ENCODE measurements at regions not wholly inside any gene's neighbourhood (a gene's known extent, or its start where the extent isn't known, plus 50 kb on each side); places are given as distances from the start of the nearest gene placed in this dataset.
"Not testable (repeated sequence)": the region's sequence is repeated elsewhere in the genome, so short reads cannot be mapped to it uniquely, and the experiment has no call there.

DNA sequence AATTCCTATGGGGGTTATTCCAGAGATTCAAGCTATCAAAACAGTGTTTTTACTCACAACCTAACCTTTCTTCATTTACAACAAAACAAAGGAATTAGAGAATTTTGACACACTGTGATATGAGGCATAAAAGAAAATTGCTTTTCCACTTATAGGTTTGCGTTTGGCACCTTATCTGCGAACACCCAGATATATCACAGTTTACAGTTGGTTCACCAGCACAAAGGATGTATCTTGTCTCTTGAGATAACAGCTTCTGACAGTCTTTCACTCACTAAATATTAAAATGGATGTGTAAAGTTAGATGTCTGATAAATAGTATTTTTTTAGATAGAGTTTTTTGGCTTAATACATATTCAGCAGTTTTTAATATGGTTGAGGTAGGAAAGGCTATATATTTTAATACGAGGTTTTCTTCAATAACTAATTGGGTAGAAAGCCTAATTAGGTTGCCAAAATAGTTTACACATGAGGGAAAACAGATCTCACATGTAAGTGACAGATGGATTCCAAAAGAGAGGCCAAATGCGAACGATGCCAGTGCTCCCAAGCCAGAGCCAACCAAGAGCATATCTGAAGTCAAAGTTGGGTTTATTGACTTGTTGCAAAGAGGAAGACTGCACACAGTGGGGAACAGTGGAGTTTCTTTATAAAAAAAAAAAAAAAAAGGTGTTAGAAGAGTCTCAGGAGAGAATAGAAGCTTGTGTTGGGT is 1495.2 kb downstream of the MAT2B start:
- no peak overlapping the region for H3K27ac ChIP-seq
- H3K36me3 ChIP-seq = no peaks in the 10 kb centered on the region
- H3K9me3 ChIP-seq (replicated peaks) = no peaks in the 10 kb centered on the region
- no peak overlapping the region for H3K4me3 ChIP-seq
- H3K27me3 ChIP-seq = 0 out of 2 replicates have a peak, but pooled peaks cover 7% of the 10 kb centered on the region
- no peaks in the 10 kb centered on the region for H3K4me1 ChIP-seq
- no peak for DNase-seq

GRCh38 chr5:165003283-165003682 is 1497.9 kb downstream of the MAT2B start:
- H3K4me1 ChIP-seq = no peaks in the 10 kb centered on the region
- no peak for DNase-seq
- H3K9me3 ChIP-seq (replicated peaks) = no peaks in the 10 kb centered on the region
- H3K4me3 ChIP-seq = no peak overlapping the region
- 0 out of 2 replicates have a peak, but pooled peaks cover 11% of the 10 kb centered on the region for H3K27me3 ChIP-seq
- no peak overlapping the region for H3K27ac ChIP-seq
- H3K36me3 ChIP-seq = no peaks in the 10 kb centered on the region

- DNase-seq = no peak
- Histone ChIP-seq H3K27me3 (0 out of 2 replicates have a peak, but pooled peaks cover 11% of the 10 kb centered on the region), H3K36me3 (no peaks in the 10 kb centered on the region), H3K27ac (no peak overlapping the region), H3K9me3 (replicated peaks) (no peaks in the 10 kb centered on the region), H3K4me1 (no peaks in the 10 kb centered on the region), H3K4me3 (no peak overlapping the region)
Observed at GRCh38 chr5:165004175-165004574, 1498.8 kb downstream of the MAT2B start.

GRCh38 chr5:165014439-165014838 is 1509.0 kb downstream of the MAT2B start:
- DNase-seq = no peak

DNA sequence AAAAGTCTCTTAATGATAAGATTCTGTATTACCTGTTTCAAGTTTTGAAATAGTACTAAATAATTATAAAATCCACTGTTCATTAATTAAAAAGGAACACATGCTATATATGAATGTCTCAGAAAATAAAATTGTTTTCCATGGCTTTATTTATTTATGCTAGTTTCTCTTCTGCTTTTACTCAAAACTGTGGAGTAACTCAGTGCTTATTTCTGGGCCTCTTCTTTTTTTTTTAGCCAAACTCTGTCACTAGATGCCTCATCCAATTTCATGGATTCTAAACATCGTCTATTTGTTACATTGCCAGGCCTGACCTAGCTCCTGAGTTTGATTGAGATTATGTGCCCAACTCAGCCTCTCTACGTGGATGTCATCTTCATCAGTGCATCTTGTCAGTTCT is 1509.7 kb downstream of the MAT2B start:
- no peak for DNase-seq
- no peak overlapping the region for H3K27ac ChIP-seq
- no peaks in the 10 kb centered on the region for H3K9me3 ChIP-seq (replicated peaks)
- no peak overlapping the region for H3K4me3 ChIP-seq
- H3K4me1 ChIP-seq = no peaks in the 10 kb centered on the region
- no peaks in the 10 kb centered on the region for H3K36me3 ChIP-seq
- no peaks in the 10 kb centered on the region for H3K27me3 ChIP-seq

More at GRCh38 chr5:165014439-165014838, 1509.0 kb downstream of the MAT2B start:
- no peaks in the 10 kb centered on the region for H3K9me3 ChIP-seq (replicated peaks)
- no peak overlapping the region for H3K4me3 ChIP-seq
- no peak overlapping the region for H3K27ac ChIP-seq
- H3K36me3 ChIP-seq = no peaks in the 10 kb centered on the region
- H3K4me1 ChIP-seq = no peaks in the 10 kb centered on the region
- H3K27me3 ChIP-seq = no peaks in the 10 kb centered on the region

DNA sequence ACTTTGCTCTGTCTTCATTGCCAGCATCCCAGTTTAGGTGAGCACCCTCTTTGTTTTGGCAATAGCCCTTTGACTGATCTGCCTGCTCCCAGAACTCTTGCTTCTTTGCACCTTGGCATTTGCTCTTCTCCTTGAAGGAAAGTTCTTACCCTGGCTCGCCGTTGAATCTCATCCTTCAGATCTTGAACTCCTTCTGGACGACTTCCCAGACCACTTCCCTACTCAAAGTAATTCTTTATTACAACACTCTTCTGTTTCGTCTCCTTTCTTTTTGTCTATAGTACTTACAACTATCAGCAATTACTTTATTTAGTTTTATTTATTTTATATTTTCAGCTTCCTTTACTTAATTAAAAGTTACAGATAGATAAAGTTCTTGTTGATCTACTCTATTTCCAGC is 1510.1 kb downstream of the MAT2B start:
- Histone ChIP-seq H3K27ac (no peak overlapping the region), H3K27me3 (no peaks in the 10 kb centered on the region), H3K4me3 (no peak overlapping the region), H3K4me1 (no peaks in the 10 kb centered on the region), H3K9me3 (replicated peaks) (no peaks in the 10 kb centered on the region), H3K36me3 (no peaks in the 10 kb centered on the region)
- no peak for DNase-seq

DNA sequence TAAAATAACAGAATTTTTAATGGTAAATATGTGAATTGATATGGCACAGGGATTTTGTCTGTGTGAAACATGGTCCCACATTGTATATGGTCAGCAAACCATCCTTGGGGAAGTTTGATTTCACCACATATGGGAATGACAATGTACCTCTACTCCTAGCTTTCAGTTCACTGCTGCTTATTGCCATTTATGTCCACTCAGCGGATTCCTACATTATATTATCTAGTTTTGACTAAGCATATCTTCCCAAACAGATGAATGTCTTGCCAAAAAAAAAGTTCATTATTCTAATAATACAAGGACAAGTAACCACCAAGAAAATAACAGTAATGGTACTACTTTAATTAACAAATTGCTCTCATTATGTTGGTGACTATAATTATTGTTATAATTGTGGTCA is 1521.6 kb downstream of the MAT2B start:
- H3K27me3 ChIP-seq = peaks cover 3% of the 10 kb centered on the region; the same call in 1 of the 2 replicates
- no peak overlapping the region for H3K27ac ChIP-seq
- no peaks in the 10 kb centered on the region for H3K4me1 ChIP-seq
- H3K4me3 ChIP-seq = no peak overlapping the region
- DNase-seq = no peak
- H3K9me3 ChIP-seq (replicated peaks) = no peaks in the 10 kb centered on the region
- no peaks in the 10 kb centered on the region for H3K36me3 ChIP-seq

GRCh38 chr5:165028356-165028755 is 1522.9 kb downstream of the MAT2B start:
- H3K4me1 ChIP-seq = no peaks in the 10 kb centered on the region
- H3K27me3 ChIP-seq = no peaks in the 10 kb centered on the region
- DNase-seq = no peak
- no peaks in the 10 kb centered on the region for H3K9me3 ChIP-seq (replicated peaks)
- no peak overlapping the region for H3K27ac ChIP-seq
- H3K36me3 ChIP-seq = no peaks in the 10 kb centered on the region
- no peak overlapping the region for H3K4me3 ChIP-seq

DNA sequence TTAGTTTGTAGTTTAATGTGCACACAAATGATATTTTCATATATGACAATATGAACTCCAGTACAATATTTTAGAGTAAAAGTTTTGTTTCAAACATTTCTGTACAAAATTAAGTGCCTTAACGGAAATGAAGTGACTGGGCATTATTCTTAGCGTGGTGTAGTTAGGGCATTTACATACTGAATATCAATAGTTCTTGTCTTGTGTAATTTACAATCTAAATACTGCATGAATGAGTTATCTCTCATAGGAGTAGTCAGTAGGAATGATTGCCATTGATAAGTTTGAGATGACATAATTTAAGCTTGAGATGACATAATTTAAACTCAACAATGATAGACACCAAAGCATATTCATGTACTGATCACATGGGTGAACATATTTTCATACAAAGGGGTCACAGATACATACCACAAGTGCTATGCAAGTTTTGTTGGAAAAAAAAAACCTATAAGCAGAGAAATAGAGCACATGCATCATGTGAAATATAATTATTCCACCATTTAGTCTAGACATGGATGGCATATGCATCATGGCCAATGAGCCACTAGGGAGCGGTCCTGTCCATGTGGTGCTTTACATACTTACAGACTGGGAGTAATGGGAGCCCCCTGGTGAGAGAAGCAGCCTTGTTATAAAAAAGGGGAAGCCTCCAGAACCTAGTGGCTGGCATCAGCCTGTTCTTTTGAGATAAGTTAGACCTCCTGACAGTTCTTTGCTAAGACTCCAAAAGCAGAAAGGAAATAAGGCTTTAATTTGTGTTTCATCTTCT is 1523.9 kb downstream of the MAT2B start:
- DNase-seq = peak; percentile 14 to 39
- Histone ChIP-seq H3K4me1 (no peaks in the 10 kb centered on the region), H3K9me3 (replicated peaks) (no peaks in the 10 kb centered on the region), H3K36me3 (no peaks in the 10 kb centered on the region), H3K27ac (no peak overlapping the region), H3K4me3 (no peak overlapping the region), H3K27me3 (no peaks in the 10 kb centered on the region)

DNA sequence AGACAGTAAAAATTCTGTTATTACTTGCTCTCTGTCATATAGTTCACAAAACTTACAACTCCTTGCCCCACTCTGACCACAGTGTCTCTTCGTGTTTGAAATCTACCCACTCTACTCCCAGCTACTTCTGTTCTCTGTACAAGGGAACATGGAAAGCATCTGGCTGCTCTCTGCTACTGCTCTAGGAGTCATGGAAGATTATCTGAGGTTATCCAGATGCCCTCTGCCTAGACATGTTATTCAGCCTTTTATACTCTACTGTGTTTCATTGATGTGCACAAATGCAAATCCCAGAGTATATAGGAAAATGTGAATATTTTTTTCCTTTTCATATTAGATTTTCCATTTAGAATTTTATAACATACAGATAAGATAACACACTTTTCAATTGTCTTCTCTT is 1525.6 kb downstream of the MAT2B start:
- Histone ChIP-seq H3K4me1 (no peaks in the 10 kb centered on the region), H3K9me3 (replicated peaks) (no peaks in the 10 kb centered on the region)

GRCh38 chr5:165031371-165031770 is 1526.0 kb downstream of the MAT2B start:
- Histone ChIP-seq H3K9me3 (replicated peaks) (no peaks in the 10 kb centered on the region), H3K4me3 (no peak overlapping the region), H3K4me1 (no peaks in the 10 kb centered on the region), H3K27me3 (no peaks in the 10 kb centered on the region), H3K36me3 (no peaks in the 10 kb centered on the region), H3K27ac (no peak overlapping the region)
- no peak for DNase-seq

More for the DNA sequence above, 1525.6 kb downstream of the MAT2B start:
- Histone ChIP-seq H3K36me3 (no peaks in the 10 kb centered on the region), H3K4me3 (no peak overlapping the region), H3K27ac (no peak overlapping the region), H3K27me3 (no peaks in the 10 kb centered on the region)
- no peak for DNase-seq

- H3K9me3 ChIP-seq (replicated peaks) = no peaks in the 10 kb centered on the region
- H3K36me3 ChIP-seq = no peaks in the 10 kb centered on the region
- H3K27me3 ChIP-seq = no peaks in the 10 kb centered on the region
- DNase-seq = no peak
- H3K27ac ChIP-seq = no peak overlapping the region
- H3K4me1 ChIP-seq = no peaks in the 10 kb centered on the region
- no peak overlapping the region for H3K4me3 ChIP-seq
Observed at GRCh38 chr5:165035520-165035919, 1530.1 kb downstream of the MAT2B start.

- no peaks in the 10 kb centered on the region for H3K4me1 ChIP-seq
- H3K27me3 ChIP-seq = no peaks in the 10 kb centered on the region
- H3K36me3 ChIP-seq = no peaks in the 10 kb centered on the region
- DNase-seq = no peak
- H3K9me3 ChIP-seq (replicated peaks) = no peaks in the 10 kb centered on the region
- no peak overlapping the region for H3K27ac ChIP-seq
- no peak overlapping the region for H3K4me3 ChIP-seq
Observed at GRCh38 chr5:165039748-165040147, 1534.3 kb downstream of the MAT2B start.

GRCh38 chr5:165045941-165046340 is 1540.5 kb downstream of the MAT2B start:
- not testable (repeated sequence) for H3K36me3 ChIP-seq; H3K9me3 ChIP-seq (replicated peaks); H3K27me3 ChIP-seq; H3K27ac ChIP-seq; H3K4me3 ChIP-seq; H3K4me1 ChIP-seq
- DNase-seq = peak in 1 of 2 experiments; percentile 4

DNA sequence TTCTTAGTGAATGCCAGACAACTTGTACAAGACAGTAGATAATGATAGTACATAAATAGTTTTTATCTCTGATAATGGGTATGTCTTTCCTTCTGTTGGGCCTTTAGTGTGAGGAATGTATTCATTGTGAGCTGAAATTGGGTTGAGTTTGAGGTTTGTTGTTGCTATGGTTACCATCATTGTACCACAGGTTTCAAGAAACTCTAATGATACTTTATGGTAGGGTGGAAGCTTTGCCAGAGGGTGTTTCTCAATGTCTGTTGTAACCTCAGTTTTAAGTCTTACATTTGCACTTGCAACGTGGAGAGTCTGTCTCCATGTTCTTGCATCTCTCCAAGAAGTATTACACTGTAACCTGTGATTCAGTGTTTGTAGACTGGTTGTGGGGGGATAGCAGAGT is 1550.1 kb downstream of the MAT2B start:
- Histone ChIP-seq H3K36me3 (no peaks in the 10 kb centered on the region), H3K27me3 (no peaks in the 10 kb centered on the region), H3K9me3 (replicated peaks) (no peaks in the 10 kb centered on the region), H3K4me3 (no peak overlapping the region), H3K4me1 (no peaks in the 10 kb centered on the region), H3K27ac (no peak overlapping the region)
- no peak for DNase-seq
